HG03460 (cell line): ENCODE measurements at regions not wholly inside any gene's neighbourhood (a gene's known extent, or its start where the extent isn't known, plus 50 kb on each side); places are given as distances from the start of the nearest gene placed in this dataset.
"Not testable (repeated sequence)": the region's sequence is repeated elsewhere in the genome, so short reads cannot be mapped to it uniquely, and the experiment has no call there.

ENCODE experiments used
- ATAC-seq: cut with Tn5 transposase; IDR thresholded peaks from one replicate; pipeline ENCODE4 v1.9.1; 2021; ENCODE audit not compliant: unreplicated experiment

- ATAC-seq = not testable (repeated sequence)
Measured at GRCh38 chr16:79881107-79881506, 280.6 kb upstream of the MAF start.

- no peak for ATAC-seq
Measured at GRCh38 chr16:79876332-79876730, 275.8 kb upstream of the MAF start.

- ATAC-seq = no peak
Measured at GRCh38 chr16:79874391-79874790, 273.9 kb upstream of the MAF start.

- ATAC-seq = no peak
Measured at GRCh38 chr16:79873825-79874224, 273.3 kb upstream of the MAF start.

GRCh38 chr16:79871906-79872305, 271.4 kb upstream of the MAF start:
- ATAC-seq = no peak

GRCh38 chr16:79870016-79870886, 269.7 kb upstream of the MAF start:
- no peak for ATAC-seq

GRCh38 chr16:79869304-79870015, 268.9 kb upstream of the MAF start:
- no peak for ATAC-seq

- no peak for ATAC-seq
Measured at GRCh38 chr16:79868841-79869240, 268.3 kb upstream of the MAF start.

- ATAC-seq = no peak
Measured at GRCh38 chr16:79867425-79867997, 267.0 kb upstream of the MAF start.

- ATAC-seq = no peak
Measured at GRCh38 chr16:79865918-79866317, 265.4 kb upstream of the MAF start.

- ATAC-seq = no peak
Measured at GRCh38 chr16:79864781-79865391, 264.3 kb upstream of the MAF start.

GRCh38 chr16:79864032-79864780, 263.7 kb upstream of the MAF start:
- ATAC-seq = no peak

GRCh38 chr16:79863128-79864031, 262.8 kb upstream of the MAF start:
- ATAC-seq = no peak

- no peak for ATAC-seq
Measured at GRCh38 chr16:79862601-79863000, 262.1 kb upstream of the MAF start.

- ATAC-seq = no peak
Measured at GRCh38 chr16:79856581-79856980, 256.0 kb upstream of the MAF start.

- ATAC-seq = no peak
Measured at GRCh38 chr16:79850348-79850747, 249.8 kb upstream of the MAF start.

- ATAC-seq = no peak
Measured at GRCh38 chr16:79849119-79849518, 248.6 kb upstream of the MAF start.

- no peak for ATAC-seq
Measured at GRCh38 chr16:79848719-79849118, 248.2 kb upstream of the MAF start.

- ATAC-seq = no peak
Measured at GRCh38 chr16:79847569-79847968, 247.0 kb upstream of the MAF start.

- ATAC-seq = no peak
Measured at GRCh38 chr16:79847101-79847500, 246.6 kb upstream of the MAF start.
